T-helper 9 cell (primary cell): ENCODE measurements at regions not wholly inside any gene's neighbourhood (a gene's known extent, or its start where the extent isn't known, plus 50 kb on each side); places are given as distances from the start of the nearest gene placed in this dataset.

ENCODE experiments used
- DNase-seq: peaks from one replicate; pipeline ENCODE4 v3.0.0-alpha.2; 2020

- no peak for DNase-seq
These were observed 116.0 kb downstream of the SALL1 start for GRCh38 chr16:51035110-51035498.

GRCh38 chr16:51034481-51035109 is 116.5 kb downstream of the SALL1 start:
- no peak for DNase-seq

- no peak for DNase-seq
These were observed 119.5 kb downstream of the SALL1 start for GRCh38 chr16:51031598-51031997.

- DNase-seq, result no peak
These were observed 120.6 kb downstream of the SALL1 start for GRCh38 chr16:51030516-51030915.

GRCh38 chr16:51025588-51026290 is 125.3 kb downstream of the SALL1 start:
- no peak for DNase-seq

- no peak for DNase-seq
These were observed 126.4 kb downstream of the SALL1 start for GRCh38 chr16:51024703-51025102.

GRCh38 chr16:51022955-51023354 is 128.1 kb downstream of the SALL1 start:
- no peak for DNase-seq

- DNase-seq, result no peak
These were observed 131.5 kb downstream of the SALL1 start for GRCh38 chr16:51019617-51020016.

- no peak for DNase-seq
These were observed 133.1 kb downstream of the SALL1 start for GRCh38 chr16:51017969-51018368.

- DNase-seq, result no peak
These were observed 138.7 kb downstream of the SALL1 start for GRCh38 chr16:51012396-51012795.

GRCh38 chr16:51010817-51011216 is 140.3 kb downstream of the SALL1 start:
- no peak for DNase-seq

GRCh38 chr16:51009813-51010212 is 141.3 kb downstream of the SALL1 start:
- DNase-seq, result no peak

GRCh38 chr16:51009359-51009758 is 141.7 kb downstream of the SALL1 start:
- no peak for DNase-seq

GRCh38 chr16:51008607-51009006 is 142.5 kb downstream of the SALL1 start:
- no peak for DNase-seq

GRCh38 chr16:51008037-51008436 is 143.0 kb downstream of the SALL1 start:
- DNase-seq, result no peak

- no peak for DNase-seq
These were observed 147.1 kb downstream of the SALL1 start for GRCh38 chr16:51003850-51004566.

- DNase-seq, result no peak
These were observed 148.1 kb downstream of the SALL1 start for GRCh38 chr16:51002881-51003490.

GRCh38 chr16:50999181-50999580 is 151.9 kb downstream of the SALL1 start:
- DNase-seq, result no peak

- no peak for DNase-seq
These were observed 152.7 kb downstream of the SALL1 start for GRCh38 chr16:50998411-50998810.

GRCh38 chr16:50997679-50998078 is 153.4 kb downstream of the SALL1 start:
- no peak for DNase-seq

- no peak for DNase-seq
These were observed 154.3 kb downstream of the SALL1 start for GRCh38 chr16:50996830-50997186.

GRCh38 chr16:50996166-50996829 is 154.8 kb downstream of the SALL1 start:
- no peak for DNase-seq

- DNase-seq, result no peak
These were observed 156.1 kb downstream of the SALL1 start for GRCh38 chr16:50994995-50995394.
